ENCODE measurements at regions not wholly inside any gene's neighbourhood (a gene's known extent, or its start where the extent isn't known, plus 50 kb on each side); places are given as distances from the start of the nearest gene placed in this dataset.

- CTCF ChIA-PET = interaction anchor here (0.6 to 1.0 kb wide), 2 partner anchors 10 to 19 kb away, joined by 3 read pairs; no protein-coding TSS in a partner anchor
- peaks cover 3% of the 10 kb centered on the region; the same call in 1 of the 2 replicates for H3K9me1 ChIP-seq (ENCODE audit: insufficient read depth, low read length)
- DNase-seq (no peak), ATAC-seq (ENCODE audit: low read depth) (no peak; the same call in 1 of the 2 replicates)
- H2BK120ac ChIP-seq (ENCODE audit: low read depth, low read length) = no peak overlapping the region
- H3K9me3 ChIP-seq (ENCODE audit: control insufficient read depth, insufficient read depth, low read length) = no peaks in the 10 kb centered on the region
- H4K91ac ChIP-seq (ENCODE audit: insufficient read depth, low read depth, low read length) = no peak overlapping the region
- H3K79me1 ChIP-seq (ENCODE audit: low read depth in 1 of 2, low read length in 2 of 2) = peaks cover 37 to 69% of the 10 kb centered on the region in 2 experiments
- dilution Hi-C loops (cut with HindIII; ENCODE audit: low sequenced_read_pairs, unreplicated experiment) = no loop called here
- H3K4me3 ChIP-seq (ENCODE audit: insufficient read depth, low read depth, low read length) = no peak overlapping the region
- H3K27me3 ChIP-seq (ENCODE audit: control insufficient read depth, insufficient read depth, low read length) = no peaks in the 10 kb centered on the region
- no peak overlapping the region for H3K27ac ChIP-seq (ENCODE audit: insufficient read depth, low read length)
- no peak overlapping the region for H2AK9ac ChIP-seq (replicated peaks; ENCODE audit: low read depth, low read length, poor library complexity)
- POLR2A ChIA-PET (ENCODE audit: unreplicated experiment) = no interaction called here
- intact Hi-C loops (cut with micrococcal nuclease) = no loop called here
- no peak overlapping the region for H2AFZ ChIP-seq (replicated peaks; ENCODE audit: low read length, poor library complexity)
- peaks cover 21% of the 10 kb centered on the region; the same call in 1 of the 2 replicates for H4K20me1 ChIP-seq (ENCODE audit: insufficient read depth, low read length)
- no peak overlapping the region for H3K18ac ChIP-seq (ENCODE audit: low read depth, low read length)
- H3K36me3 ChIP-seq (ENCODE audit: control insufficient read depth, insufficient read depth, low read length) = no peaks in the 10 kb centered on the region
- H3K23ac ChIP-seq (ENCODE audit: low read depth, low read length) = no peak overlapping the region
- H3K56ac ChIP-seq (ENCODE audit: extremely low read depth, insufficient read depth, low read length) = no peak overlapping the region
- H2AK5ac ChIP-seq (ENCODE audit: low read depth, low read length) = no peak overlapping the region
- TF ChIP-seq CEBPB (IDR thresholded peaks at IDR 0.05; ENCODE audit: low read depth, low read length) (peak; percentile 72), MXI1 (IDR thresholded peaks at IDR 0.05; ENCODE audit: borderline replicate concordance, low read depth, low read length) (no peak), USF2 (IDR thresholded peaks at IDR 0.05; ENCODE audit: low read depth, low read length) (no peak), SMC3 (IDR thresholded peaks at IDR 0.05; ENCODE audit: low read depth, low read length) (no peak), FOS (IDR thresholded peaks at IDR 0.05; ENCODE audit: low read depth, low read length) (no peak), BHLHE40 (IDR thresholded peaks at IDR 0.05; ENCODE audit: low read depth, low read length) (no peak), NFE2L2 (IDR thresholded peaks at IDR 0.05; ENCODE audit: low read depth, low read length) (no peak), RFX5 (IDR thresholded peaks at IDR 0.05; ENCODE audit: low read depth, low read length) (no peak), CTCF (conservative IDR thresholded peaks at IDR 0.05; ENCODE audit: low read depth, low read length) (no peak)
- no TSS peak for BruUV-seq (replicated peaks)
- H3K9ac ChIP-seq (ENCODE audit: low read depth, low read length) = no peak overlapping the region
- no peak overlapping the region for H4K8ac ChIP-seq (ENCODE audit: low read depth in 2 of 2, low read length in 2 of 2)
- no peak overlapping the region for H3K4me2 ChIP-seq (ENCODE audit: low read depth, low read length)
- no peak overlapping the region for H3K14ac ChIP-seq (replicated peaks; ENCODE audit: low read depth, low read length)
- H2BK20ac ChIP-seq (ENCODE audit: low read depth, low read length) = no peak overlapping the region
- in situ Hi-C loops (cut with MboI; ENCODE audit: low sequenced_read_pairs) = no loop called here
- no peak overlapping the region for H4K5ac ChIP-seq (ENCODE audit: low read depth, low read length)
- peaks cover 5% of the 10 kb centered on the region for H3K4me1 ChIP-seq (ENCODE audit: control insufficient read depth, insufficient read depth, low read length)
- H3K4ac ChIP-seq (ENCODE audit: low read depth, low read length) = no peak overlapping the region
- H2BK15ac ChIP-seq (ENCODE audit: low read depth, low read length) = no peak overlapping the region
- H2BK5ac ChIP-seq (ENCODE audit: low read depth, low read length, poor library complexity, severe bottlenecking) = no peak overlapping the region
Measured at GRCh38 chr9:109861918-109862317, 81.9 kb downstream of the PALM2AKAP2 start.

Data from IMR-90 (cell line).